HG03025 (cell line): ENCODE measurements at regions not wholly inside any gene's neighbourhood (a gene's known extent, or its start where the extent isn't known, plus 50 kb on each side); places are given as distances from the start of the nearest gene placed in this dataset.
"Not testable (repeated sequence)": the region's sequence is repeated elsewhere in the genome, so short reads cannot be mapped to it uniquely, and the experiment has no call there.

Source experiments
- ATAC-seq: cut with Tn5 transposase; IDR thresholded peaks from one replicate; pipeline ENCODE4 v1.9.1; 2021; ENCODE audit warnings: mild to moderate bottlenecking, moderate library complexity; ENCODE audit not compliant: unreplicated experiment, low FRiP score

DNA sequence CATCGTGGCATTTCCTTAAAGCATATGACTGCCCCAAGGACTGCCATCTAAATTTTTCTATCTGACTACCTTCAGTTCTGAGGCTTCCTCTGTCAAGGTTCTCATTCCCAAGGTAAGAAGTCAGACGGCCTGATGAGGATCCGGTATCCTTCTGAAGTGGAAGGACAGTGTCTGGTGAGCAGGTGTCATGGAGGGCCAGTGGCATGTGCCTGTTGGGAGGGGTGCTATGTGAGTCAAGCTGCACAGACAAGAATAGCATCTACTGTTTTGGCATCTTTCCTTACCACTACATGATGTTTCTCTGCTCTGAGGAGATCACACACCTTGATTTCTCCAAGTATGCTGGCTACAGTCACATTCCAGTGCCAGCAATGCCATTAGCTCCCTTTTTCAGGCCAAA lies 99.6 kb upstream of the RGS1 start:
- no peak for ATAC-seq

DNA sequence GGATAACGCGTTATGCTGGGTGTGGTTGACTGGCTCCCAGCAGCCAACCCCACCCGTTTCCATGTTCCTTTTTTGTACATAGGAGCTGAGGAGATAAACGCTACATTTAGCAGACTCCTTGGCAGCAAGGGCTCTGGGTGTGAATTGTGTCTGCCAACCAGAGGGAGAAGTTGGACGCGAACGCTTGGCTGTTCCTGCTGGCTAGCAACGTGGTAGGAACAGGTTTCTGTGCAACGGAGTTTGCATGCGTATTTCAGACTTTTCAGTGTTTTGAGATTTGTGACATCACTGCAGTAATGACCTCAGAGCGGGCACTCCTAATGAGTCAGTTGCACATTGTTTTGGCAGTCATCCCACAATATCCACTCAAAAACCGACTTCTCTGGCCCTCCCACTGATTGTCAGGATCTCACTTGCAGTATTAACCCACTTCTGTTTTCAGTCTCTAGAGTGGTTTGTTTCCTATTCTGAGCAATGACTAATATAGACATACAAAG lies 98.7 kb upstream of the RGS1 start:
- ATAC-seq: peak; percentile 89

DNA sequence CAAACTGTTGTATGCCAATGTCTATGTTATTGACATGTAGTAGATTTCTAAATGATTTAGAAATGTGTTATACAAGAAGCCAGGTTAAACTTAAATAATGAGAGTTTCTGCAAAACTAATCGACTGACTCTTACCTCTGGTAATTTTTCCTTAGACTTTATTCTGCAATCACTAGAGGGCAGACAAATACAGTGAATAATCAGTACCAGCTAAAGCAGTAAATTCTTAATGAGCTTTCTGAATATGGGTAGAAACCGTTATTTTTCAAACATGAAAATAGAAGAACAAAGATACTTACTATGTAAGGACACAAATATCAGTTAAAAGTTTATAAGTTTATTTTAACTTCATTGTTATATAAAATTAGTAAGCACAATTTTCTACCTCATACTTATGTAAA lies 97.9 kb upstream of the RGS1 start:
- no peak for ATAC-seq

DNA sequence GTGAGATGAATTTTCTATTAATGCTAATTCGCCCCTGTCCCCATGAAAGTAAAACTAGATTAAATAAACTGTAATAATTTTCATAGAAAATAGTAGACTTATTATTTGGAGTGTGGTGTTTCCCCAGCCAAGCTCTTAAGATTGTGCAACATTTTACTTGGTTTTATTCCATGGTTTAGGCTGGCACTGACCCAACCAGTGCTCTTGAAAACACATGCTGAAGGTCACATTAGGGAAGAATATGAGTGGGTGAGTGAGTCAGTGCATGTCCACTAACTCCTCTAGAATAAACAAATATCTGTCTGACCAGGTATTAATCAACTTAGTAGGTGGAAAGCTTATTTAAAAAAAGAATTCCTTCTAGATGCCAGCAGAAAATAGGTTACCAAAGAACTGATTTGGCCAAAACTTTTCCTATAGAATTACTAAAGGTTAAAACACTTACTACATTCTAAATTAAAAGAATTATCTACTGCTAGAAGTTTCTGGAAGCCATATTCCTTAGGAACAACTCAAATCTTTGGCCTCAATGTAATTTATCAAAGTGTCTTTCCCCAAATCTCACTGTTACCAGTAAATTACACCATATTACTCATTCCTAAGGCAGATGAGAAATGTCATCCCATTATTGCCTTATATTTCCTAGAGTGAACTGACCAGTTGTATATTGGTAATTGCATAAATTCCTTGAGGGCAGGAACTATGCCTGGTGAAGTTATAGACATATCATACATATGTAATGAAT lies 89.7 kb upstream of the RGS1 start:
- no peak for ATAC-seq

DNA sequence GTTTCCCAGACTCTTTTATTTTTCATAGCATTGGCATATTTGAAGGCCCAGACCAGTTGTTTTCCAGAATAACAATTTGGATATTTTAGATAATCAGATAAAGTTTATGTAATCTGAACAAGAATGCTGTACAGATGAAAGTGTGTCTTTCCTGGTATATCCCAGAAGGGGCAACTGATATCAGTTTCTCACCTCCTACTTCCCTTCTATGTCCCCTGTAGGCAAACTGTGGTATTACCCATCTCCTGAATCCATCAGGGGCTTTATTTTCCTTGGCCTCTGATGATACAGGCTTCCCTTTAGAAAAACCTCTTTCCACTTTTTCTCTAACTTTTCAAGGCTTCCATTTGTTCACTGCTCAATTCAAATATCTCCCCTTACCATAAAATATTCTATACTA lies 87.5 kb upstream of the RGS1 start:
- ATAC-seq: no peak

DNA sequence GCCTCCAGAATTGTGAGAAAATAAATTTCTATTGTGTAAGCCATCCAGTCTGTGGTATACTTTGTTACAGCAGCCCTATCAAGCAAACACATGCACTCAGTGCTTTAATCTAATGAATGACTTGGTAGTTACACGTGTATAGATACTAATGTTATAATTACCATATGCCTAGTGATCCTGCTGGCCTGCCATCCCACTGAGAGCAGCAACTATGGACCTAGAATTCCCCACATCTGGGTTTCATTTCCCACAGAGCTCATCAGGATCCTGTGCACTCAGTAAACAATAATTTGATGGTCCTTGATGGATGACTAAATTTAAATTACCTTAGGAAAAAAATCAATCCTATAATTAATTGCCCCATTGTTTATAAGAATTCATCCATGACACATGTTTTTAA lies 86.5 kb upstream of the RGS1 start:
- ATAC-seq: no peak

DNA sequence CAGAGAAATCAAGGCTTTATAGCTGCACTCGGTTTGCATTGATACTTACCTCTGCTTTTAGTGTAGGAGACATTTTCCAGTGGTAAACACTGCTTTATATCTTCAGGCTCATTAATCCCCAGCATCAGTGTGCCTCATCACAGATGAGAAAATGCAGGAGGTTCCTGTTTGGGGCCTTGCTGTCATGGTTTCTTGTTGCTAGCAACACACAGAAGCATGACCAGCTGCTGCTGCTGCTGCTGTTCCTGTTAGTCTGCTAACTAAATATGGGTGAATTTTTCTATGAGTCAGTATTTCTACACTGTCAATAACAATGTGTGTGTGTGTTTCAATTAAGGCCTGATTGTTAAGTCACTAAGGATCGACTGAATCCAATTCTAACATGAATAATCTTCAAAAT lies 85.8 kb upstream of the RGS1 start:
- ATAC-seq: no peak

DNA sequence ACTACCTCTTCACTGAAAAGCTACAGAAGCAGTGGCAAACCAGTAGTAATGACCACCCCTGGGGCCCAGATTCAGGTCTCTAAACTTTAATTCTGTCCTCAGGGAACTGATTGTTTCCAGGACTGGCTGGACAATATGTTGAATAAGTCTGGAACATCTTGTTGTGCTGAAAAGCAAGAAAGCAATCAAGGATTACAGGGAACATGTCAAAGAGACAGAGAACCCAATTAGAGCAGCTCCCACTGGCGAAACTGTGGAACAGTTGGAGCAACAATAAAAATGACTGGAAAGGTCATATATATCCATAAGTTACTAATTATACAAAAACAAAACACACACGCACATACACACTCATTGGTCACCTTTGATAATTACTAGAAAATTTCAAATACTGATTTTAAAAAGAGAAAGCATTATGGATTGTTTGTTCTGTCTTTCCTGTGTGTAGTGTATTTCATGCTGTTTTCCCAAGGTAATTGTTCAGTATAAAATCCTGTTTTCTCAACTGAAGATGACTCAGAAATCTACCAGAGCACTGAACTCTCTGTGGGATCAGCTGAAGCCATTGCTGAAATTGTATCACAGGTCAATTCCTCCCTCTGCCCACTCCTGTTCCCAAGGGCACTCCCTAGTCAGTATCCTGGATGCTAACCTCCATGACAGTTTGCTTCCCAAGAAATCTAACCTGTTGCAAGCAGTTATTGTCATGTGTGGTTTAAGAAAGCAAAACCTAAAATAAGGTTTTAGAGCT lies 83.6 kb upstream of the RGS1 start:
- ATAC-seq: no peak

DNA sequence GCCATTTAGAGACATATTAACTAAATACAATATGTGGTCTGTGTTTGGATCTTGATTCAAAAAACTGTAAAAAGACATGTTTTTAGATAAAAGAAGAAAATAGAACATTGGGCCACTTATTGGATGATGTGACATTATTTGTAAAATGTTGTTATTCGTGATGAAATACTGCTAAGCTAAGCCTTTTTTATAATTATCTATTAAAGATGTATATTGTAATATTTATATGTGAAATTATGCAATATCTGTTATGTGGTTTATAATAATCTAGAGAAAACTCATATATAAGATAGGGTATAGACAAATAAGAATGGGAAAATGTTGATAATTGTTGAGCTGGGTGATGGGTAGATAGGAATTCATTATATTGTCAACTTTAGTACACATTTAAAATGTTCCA lies 82.0 kb upstream of the RGS1 start:
- no peak for ATAC-seq

DNA sequence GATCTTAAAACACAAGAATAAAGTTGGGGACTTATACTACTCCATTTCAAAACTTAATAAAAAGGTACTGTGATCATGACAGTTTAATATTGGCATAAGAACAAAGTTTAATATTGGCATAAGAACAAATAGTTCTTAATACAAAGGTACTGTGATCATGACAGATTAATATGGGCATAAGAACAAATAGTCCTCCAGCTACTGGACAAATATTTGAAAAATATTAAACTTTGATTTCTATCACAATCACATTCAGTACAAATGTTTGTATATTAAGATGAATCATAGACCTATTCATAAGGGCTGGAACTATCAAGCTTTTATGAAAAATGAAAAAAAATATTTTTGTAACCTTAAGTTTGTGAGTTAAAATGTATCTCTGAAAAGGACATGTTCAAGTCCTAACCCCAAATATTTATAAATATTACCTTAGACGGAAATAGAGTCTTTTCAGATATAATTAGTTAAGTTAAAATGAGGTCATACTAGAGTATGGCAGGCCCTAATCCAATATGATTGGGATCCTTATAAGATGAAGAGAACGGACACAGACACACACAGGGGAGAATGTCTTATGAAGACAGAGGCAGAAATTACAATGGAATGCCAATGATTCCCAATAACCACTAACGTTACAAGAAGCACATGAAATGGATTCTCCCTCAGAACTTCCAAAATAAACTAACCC lies 79.1 kb upstream of the RGS1 start:
- ATAC-seq: no peak

DNA sequence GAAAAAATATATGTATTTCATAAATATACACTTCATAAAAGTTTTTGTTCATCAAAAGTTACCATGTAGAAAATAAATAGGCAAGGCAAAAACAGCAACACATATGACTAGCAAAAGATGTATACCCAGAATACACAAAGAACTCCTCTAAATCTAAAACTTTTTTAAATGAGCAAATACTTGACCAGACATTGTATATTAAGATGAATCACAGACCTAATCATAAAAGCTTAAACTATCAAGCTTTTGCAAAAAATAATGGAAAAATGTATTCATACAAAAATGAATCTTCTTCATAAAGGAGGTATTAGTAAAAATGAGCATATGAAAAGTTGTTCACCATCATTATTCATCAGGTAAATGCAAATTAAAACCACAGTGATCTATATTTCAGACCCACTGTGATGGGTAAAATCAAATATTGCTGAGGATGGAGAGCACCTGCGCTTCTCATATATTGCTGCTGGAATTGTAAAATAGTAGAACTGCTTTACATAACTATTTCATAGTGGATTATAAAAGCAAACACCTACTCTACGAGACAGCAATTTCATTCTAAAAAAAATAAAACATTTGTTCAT lies 78.3 kb upstream of the RGS1 start:
- ATAC-seq: no peak

DNA sequence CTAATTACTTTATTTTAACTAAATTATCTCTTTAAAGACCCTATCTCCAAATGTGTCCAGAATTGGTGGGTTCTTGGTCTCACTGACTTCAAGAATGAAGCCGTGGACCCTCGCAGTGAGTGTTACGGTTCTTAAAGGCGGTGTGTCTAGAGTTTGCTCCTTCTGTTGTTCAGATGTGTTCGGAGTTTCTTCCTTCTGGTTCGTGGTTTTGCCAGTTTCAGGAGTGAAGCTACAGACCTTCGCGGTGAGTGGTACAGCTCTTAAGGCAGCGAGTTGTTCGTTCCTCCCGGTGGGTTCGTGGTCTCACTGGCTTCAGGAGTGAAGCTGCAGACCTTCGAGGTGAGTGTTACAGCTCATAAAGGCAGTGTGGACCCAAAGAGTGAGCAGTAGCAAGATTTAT lies 77.5 kb upstream of the RGS1 start:
- ATAC-seq: not testable (repeated sequence)

DNA sequence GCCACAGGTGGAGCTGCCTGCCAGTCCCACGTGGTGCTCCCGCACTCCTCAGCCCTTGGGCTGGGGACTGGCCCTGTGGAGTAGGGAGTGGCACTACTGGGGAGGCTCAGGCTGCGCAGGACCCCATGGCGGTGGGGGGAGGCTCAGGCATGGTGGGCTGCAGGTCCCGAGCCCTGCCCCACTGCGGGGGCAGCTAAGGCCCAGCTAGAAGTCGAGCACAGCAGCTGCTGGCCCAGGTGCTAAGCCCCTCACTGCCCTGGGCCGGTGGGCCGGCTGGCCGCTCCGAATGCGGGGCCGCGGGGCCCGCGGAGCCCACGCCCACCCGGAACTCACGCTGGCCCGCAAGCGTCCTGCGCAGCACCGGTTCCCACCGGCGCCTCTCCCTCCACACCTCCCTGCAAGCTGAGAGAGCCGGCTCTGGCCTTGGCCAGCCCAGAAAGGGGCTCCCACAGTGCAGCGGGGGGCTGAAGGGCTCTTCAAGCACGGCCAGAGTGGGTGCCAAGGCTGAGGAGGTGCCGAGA lies 76.5 kb upstream of the RGS1 start:
- not testable (repeated sequence) for ATAC-seq

DNA sequence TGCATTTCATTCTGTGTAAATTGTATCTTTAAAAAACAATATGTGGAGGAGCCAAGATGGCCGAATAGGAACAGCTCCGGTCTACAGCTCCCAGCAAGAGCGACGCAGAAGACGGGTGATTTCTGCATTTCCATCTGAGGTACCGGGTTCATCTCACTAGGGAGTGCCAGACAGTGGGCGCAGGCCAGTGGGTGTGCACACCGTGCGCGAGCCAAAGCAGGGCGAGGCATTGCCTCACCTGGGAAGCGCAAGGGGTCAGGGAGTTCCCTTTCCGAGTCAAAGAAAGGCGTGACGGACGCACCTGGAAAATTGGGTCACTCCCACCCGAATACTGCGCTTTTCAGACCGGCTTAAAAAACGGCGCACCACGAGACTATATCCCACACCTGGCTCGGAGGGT lies 75.0 kb upstream of the RGS1 start:
- ATAC-seq: not testable (repeated sequence)

DNA sequence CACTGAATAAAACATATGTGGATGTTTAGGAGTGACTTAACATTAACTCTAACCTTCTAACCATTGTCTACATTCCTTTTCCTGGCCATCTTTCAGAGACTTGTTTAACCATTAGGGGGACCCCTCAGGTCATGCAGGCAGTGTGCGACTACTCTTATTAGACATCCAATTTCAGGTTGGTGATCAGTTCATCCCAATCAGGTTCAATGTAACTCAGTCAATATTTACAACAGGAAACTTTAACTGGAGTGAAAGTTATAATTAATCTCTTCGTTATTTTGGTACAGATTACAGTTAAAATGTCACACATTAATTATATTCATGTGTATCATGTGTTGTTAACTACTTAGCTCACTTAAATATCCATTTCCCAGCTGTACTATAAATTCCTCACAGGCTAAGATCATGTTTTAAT lies 68.8 kb upstream of the RGS1 start:
- peak; percentile 74 for ATAC-seq

DNA sequence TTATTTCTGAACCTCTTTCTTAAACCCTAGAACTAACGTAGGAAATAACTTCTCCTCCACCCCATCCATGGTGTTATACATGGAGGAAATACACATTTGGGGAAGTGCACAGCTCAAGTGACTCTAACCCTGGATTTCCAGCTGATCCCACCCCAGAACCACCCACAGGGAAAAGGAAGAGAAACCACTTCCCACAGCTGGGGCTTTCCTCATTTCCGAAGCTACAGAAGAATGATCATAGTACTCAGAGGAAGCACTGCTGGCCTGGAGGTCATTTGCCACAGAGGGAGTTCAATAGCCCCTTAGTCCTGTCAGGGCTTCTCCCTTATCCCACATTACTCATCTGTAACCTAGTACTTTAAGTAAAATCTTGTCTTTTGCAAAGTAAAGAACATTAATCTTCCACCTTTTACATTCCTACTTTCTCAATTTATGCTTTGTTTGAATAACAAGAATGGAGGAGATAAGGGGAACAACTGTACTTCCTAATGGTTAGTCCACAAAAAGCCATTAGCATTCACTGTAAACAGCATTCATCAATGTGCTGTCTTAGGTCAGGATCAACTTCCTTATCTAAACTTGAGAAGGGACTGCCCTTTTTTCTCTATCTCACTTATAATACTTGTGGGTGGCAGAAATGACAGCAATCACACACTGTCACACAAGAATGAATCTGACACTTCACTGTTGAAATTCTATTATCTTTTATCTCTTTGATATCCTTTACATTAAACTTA lies 63.0 kb upstream of the RGS1 start:
- ATAC-seq: no peak

DNA sequence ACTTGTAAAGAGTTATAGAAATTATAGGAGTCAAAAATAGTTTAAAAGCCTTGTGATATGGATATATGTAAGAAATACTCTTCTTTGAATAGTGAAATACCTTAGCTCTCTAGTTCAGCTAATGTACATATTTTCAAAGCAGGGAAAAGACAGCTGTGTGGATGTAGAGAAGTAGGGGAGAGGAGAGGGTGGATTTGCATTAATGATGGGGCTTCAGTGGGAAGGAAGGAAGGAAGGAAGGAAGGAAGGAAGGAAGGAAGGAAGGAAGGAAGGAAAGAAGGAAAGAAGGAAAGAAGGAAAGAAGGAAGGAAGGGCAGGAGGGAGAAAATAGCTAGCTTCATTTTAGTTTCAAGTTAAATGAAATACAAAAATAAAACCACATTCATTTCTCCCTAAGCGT lies 62.4 kb upstream of the RGS1 start:
- ATAC-seq: no peak

DNA sequence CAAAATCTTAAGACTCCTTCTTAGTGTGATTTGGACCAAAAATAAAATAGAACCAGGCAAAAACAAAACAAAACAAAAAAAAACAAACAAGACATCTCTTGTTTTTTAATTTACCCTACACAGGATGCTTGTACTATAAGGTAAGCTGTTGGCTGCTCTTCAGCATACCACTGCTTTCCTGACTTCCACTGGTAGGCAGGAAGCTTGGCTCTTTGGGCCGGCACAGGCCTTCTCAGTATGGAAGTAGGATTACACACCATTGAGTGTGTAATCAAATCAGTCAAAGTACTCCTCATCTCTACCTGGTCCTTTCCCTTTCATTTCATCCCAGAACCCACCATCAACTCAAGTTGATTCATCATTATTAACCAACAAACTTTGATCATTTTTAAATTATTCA lies 61.9 kb upstream of the RGS1 start:
- ATAC-seq: no peak

DNA sequence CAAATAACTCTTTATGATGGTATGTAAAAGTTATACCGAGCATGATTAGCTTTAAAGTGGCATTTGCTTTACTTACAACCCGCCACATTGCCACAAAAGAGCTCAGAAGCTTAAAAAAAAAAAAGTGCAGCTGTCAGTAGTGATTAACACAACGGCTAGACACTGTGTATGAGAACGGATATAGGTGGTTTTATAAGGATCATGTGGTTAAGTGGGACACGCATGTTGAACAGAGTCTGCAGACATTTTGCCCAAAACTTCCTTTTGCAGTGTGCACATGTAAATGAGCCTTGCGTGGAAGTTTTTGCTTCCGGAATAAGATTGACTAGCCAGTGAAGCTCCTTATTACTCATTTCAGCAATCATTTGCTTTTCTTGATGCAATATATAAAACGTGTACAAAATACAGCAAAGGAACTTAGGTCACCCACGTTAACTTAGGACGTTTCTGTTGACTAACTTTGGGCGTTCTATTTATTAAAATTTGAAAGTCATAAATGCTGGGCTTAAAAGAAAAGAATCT lies 58.7 kb upstream of the RGS1 start:
- ATAC-seq: peak; percentile 99
